Fibroblast of the aortic adventitia (primary cell): ENCODE measurements at regions not wholly inside any gene's neighbourhood (a gene's known extent, or its start where the extent isn't known, plus 50 kb on each side); places are given as distances from the start of the nearest gene placed in this dataset.

Experiments used
- DNase-seq: peaks from one replicate; pipeline ENCODE4 v3.0.0-alpha.2; 2010; ENCODE audit warnings: low read depth
- H3K4me3 ChIP-seq: 2 replicates; pipeline ENCODE4 v1.5.1; 2011; ENCODE audit warnings: low read depth, mild to moderate bottlenecking, control low read depth, low read length, moderate library complexity
- CTCF ChIP-seq: IDR thresholded peaks from 2 replicates; pipeline ENCODE4 v1.5.1; 2011; ENCODE audit warnings: mild to moderate bottlenecking, low read length, control low read depth, inconsistent platforms; ENCODE audit not compliant: insufficient read depth

- no peak overlapping the region for H3K4me3 ChIP-seq
- no peak for TF ChIP-seq CTCF
- DNase-seq: peak; percentile 91
Observed at GRCh38 chr20:43843096-43843964, 71.3 kb upstream of the TOX2 start.

GRCh38 chr20:43842126-43843020 is 72.3 kb upstream of the TOX2 start:
- TF ChIP-seq CTCF: no peak
- no peak for DNase-seq
- no peak overlapping the region for H3K4me3 ChIP-seq

- no peak overlapping the region for H3K4me3 ChIP-seq
- DNase-seq: peak; percentile 13
- peak; percentile 42 for TF ChIP-seq CTCF
Observed at GRCh38 chr20:43840382-43841070, 74.1 kb upstream of the TOX2 start.

- TF ChIP-seq CTCF: no peak
- H3K4me3 ChIP-seq: no peak overlapping the region
- DNase-seq: no peak
Observed at GRCh38 chr20:43839793-43840199, 74.9 kb upstream of the TOX2 start.

GRCh38 chr20:43838703-43839060 is 76.0 kb upstream of the TOX2 start:
- no peak for DNase-seq
- no peak for TF ChIP-seq CTCF
- no peak overlapping the region for H3K4me3 ChIP-seq

- no peak for DNase-seq
- no peak overlapping the region for H3K4me3 ChIP-seq
- no peak for TF ChIP-seq CTCF
Observed at GRCh38 chr20:43837856-43838702, 76.6 kb upstream of the TOX2 start.
